Inflammatory macrophage treated with lipopolysaccharide for 1 hour (primary cell): ENCODE measurements at regions not wholly inside any gene's neighbourhood (a gene's known extent, or its start where the extent isn't known, plus 50 kb on each side); places are given as distances from the start of the nearest gene placed in this dataset.
A peak's percentile ranks its signal among the peaks of the same experiment; 100 is the strongest.

Experiments
- DNase-seq, 2 donors: peaks; one replicate each; pipeline ENCODE4 v3.0.0-alpha.2; 2020 to 2022

GRCh38 chr3:150081084-150081483 is 110.4 kb upstream of the PFN2 start:
- DNase-seq: no peak

GRCh38 chr3:150080058-150080730 is 109.5 kb upstream of the PFN2 start:
- no peak for DNase-seq

- no peak for DNase-seq
Measured at GRCh38 chr3:150079029-150079739, 108.5 kb upstream of the PFN2 start.

GRCh38 chr3:150077581-150078247 is 107.0 kb upstream of the PFN2 start:
- no peak for DNase-seq

- DNase-seq: no peak
Measured at GRCh38 chr3:150077107-150077506, 106.4 kb upstream of the PFN2 start.

GRCh38 chr3:150076443-150076842 is 105.7 kb upstream of the PFN2 start:
- DNase-seq: no peak

- no peak for DNase-seq
Measured at GRCh38 chr3:150075417-150075865, 104.7 kb upstream of the PFN2 start.

- DNase-seq: no peak
Measured at GRCh38 chr3:150074697-150075416, 104.2 kb upstream of the PFN2 start.

- no peak for DNase-seq
Measured at GRCh38 chr3:150074277-150074676, 103.6 kb upstream of the PFN2 start.

GRCh38 chr3:150073513-150073912 is 102.8 kb upstream of the PFN2 start:
- no peak for DNase-seq

GRCh38 chr3:150073031-150073430 is 102.3 kb upstream of the PFN2 start:
- DNase-seq: no peak

- no peak for DNase-seq
Measured at GRCh38 chr3:150072576-150072975, 101.9 kb upstream of the PFN2 start.

- DNase-seq: no peak
Measured at GRCh38 chr3:150070271-150070670, 99.6 kb upstream of the PFN2 start.

- DNase-seq: no peak
Measured at GRCh38 chr3:150069633-150070032, 98.9 kb upstream of the PFN2 start.

- no peak for DNase-seq
Measured at GRCh38 chr3:150069154-150069527, 98.4 kb upstream of the PFN2 start.

GRCh38 chr3:150068440-150069153 is 97.9 kb upstream of the PFN2 start:
- DNase-seq: no peak

GRCh38 chr3:150067561-150067960 is 96.9 kb upstream of the PFN2 start:
- DNase-seq: no peak

- DNase-seq: peak; percentile 23 to 66
Measured at GRCh38 chr3:150064971-150065370, 94.3 kb upstream of the PFN2 start.

GRCh38 chr3:150063237-150063636 is 92.5 kb upstream of the PFN2 start:
- no peak for DNase-seq

- DNase-seq: no peak
Measured at GRCh38 chr3:150062492-150062891, 91.8 kb upstream of the PFN2 start.

GRCh38 chr3:150061288-150062024 is 90.8 kb upstream of the PFN2 start:
- no peak for DNase-seq

GRCh38 chr3:150059729-150060128 is 89.0 kb upstream of the PFN2 start:
- no peak for DNase-seq
